Tibial artery (tissue), 4 donors: ENCODE measurements at regions not wholly inside any gene's neighbourhood (a gene's known extent, or its start where the extent isn't known, plus 50 kb on each side); places are given as distances from the start of the nearest gene placed in this dataset.
"Not testable (repeated sequence)": the region's sequence is repeated elsewhere in the genome, so short reads cannot be mapped to it uniquely, and the experiment has no call there.

Experiments
- DNase-seq, 2 donors: peaks; one replicate each; pipeline ENCODE4 v3.0.0-alpha.2; 2019
- H3K27ac ChIP-seq, 2 donors: fragments of 200-600 bp; sonication (generic) in 1 of 2; 1 replicate in 1 of 2; 2 replicates in 1 of 2; pipeline ENCODE4 v1.5.1; 2018 to 2019; ENCODE audit warnings: mild to moderate bottlenecking in 1 of 2
- H3K27me3 ChIP-seq, 2 donors: fragments of 200-600 bp; sonication (generic) in 1 of 2; one replicate each; pipeline versions ENCODE4 v1.5.1 to v1.6.0; 2016 to 2019
- H3K36me3 ChIP-seq, 3 donors: fragments of 200-600 bp; sonication (generic) in 2 of 3; one replicate each; pipeline ENCODE4 v1.5.1; 2016 to 2019; ENCODE audit warnings: mild to moderate bottlenecking in 2 of 3
- H3K4me1 ChIP-seq, 4 donors: fragments of 200-600 bp; sonication (generic) in 2 of 4; 1 replicate in 3 of 4; 2 replicates in 1 of 4; pipeline ENCODE4 v1.5.1; 2016 to 2019
- H3K4me3 ChIP-seq, 2 donors: fragments of 200-600 bp; sonication (generic) in 1 of 2; 1 replicate in 1 of 2; 2 replicates in 1 of 2; pipeline ENCODE4 v1.5.1; 2018 to 2019; ENCODE audit warnings: mild to moderate bottlenecking in 2 of 2
- H3K9me3 ChIP-seq, 3 donors: fragments of 200-600 bp; sonication (generic) in 1 of 3; one replicate each; pipeline ENCODE4 v1.5.1; 2016 to 2019
- intact Hi-C: fragments of 100-400 bp; cut with DNase I; formaldehyde crosslinking; loops from one replicate; pipeline ENCODE4 v1.15.0; 2023; ENCODE audit warnings: low total_unique reads
- TF ChIP-seq, protein P1 (sequence below), 2 experiments: fragments of 200-600 bp in 1 of 2; fragments of 450-650 bp in 1 of 2; IDR thresholded peaks; one replicate each; pipeline ENCODE4 v1.5.1; 2017 to 2019; ENCODE audit warnings: antibody characterized with exemption in 2 of 2, mild to moderate bottlenecking in 1 of 2, moderate library complexity in 1 of 2

DNA sequence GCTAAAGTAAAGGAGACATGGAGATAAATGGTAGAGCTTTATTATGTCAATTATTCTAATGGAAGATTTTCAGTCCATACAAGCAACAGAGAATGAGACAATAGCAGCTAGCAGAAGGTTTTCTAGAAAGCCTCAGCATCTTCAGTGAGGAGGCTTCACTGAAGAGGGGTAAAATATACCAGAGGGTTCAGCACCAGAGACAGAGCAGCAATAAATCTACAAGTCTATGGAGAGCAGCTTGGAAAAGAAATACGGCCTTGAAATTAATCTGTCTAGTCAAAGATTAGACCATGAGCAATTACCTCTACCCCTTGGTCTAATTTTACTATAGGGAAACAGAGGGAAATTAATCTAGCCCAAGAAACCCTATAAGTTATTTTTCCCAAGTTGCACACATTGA, 185.7 kb upstream of the CRIM1 start:
- intact Hi-C loops, result no loop called here
- H3K27me3 ChIP-seq, result no peaks in the 10 kb centered on the region
- no peaks in the 10 kb centered on the region for H3K4me1 ChIP-seq
- DNase-seq, result no peak
- H3K36me3 ChIP-seq, result no peaks in the 10 kb centered on the region
- H3K9me3 ChIP-seq, result no peaks in the 10 kb centered on the region
- H3K27ac ChIP-seq, result no peak overlapping the region
- H3K4me3 ChIP-seq, result no peak overlapping the region
- TF ChIP-seq, protein P1, sequence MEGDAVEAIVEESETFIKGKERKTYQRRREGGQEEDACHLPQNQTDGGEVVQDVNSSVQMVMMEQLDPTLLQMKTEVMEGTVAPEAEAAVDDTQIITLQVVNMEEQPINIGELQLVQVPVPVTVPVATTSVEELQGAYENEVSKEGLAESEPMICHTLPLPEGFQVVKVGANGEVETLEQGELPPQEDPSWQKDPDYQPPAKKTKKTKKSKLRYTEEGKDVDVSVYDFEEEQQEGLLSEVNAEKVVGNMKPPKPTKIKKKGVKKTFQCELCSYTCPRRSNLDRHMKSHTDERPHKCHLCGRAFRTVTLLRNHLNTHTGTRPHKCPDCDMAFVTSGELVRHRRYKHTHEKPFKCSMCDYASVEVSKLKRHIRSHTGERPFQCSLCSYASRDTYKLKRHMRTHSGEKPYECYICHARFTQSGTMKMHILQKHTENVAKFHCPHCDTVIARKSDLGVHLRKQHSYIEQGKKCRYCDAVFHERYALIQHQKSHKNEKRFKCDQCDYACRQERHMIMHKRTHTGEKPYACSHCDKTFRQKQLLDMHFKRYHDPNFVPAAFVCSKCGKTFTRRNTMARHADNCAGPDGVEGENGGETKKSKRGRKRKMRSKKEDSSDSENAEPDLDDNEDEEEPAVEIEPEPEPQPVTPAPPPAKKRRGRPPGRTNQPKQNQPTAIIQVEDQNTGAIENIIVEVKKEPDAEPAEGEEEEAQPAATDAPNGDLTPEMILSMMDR (IDR thresholded peaks at IDR 0.05), result no peak

DNA sequence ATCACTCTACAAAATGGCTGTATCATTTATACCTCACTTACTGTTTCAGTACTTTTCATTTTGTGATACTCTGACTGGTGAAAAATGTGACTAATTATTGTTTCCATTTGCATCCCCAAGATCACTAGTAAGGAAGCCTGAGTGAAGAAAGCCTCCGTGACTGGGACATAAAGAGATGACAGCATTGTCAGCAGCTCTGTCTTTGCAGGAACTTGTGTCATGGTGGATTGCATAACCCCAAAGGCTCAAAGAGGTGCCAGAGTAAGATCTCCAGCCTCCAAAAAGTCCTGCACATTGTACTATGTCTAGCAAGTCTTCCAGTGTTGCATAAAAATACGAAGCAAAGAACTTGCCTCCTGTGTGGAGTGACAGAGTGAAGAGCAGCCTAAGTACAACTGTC, 187.5 kb upstream of the CRIM1 start:
- Histone ChIP-seq H3K36me3 (no peaks in the 10 kb centered on the region), H3K4me1 (no peaks in the 10 kb centered on the region), H3K4me3 (no peak overlapping the region), H3K9me3 (no peaks in the 10 kb centered on the region), H3K27ac (no peak overlapping the region), H3K27me3 (peaks cover 0 to 3% of the 10 kb centered on the region in 2 donors)
- TF ChIP-seq, protein P1 (IDR thresholded peaks at IDR 0.05), result no peak
- intact Hi-C loops, result no loop called here
- DNase-seq, result no peak

DNA sequence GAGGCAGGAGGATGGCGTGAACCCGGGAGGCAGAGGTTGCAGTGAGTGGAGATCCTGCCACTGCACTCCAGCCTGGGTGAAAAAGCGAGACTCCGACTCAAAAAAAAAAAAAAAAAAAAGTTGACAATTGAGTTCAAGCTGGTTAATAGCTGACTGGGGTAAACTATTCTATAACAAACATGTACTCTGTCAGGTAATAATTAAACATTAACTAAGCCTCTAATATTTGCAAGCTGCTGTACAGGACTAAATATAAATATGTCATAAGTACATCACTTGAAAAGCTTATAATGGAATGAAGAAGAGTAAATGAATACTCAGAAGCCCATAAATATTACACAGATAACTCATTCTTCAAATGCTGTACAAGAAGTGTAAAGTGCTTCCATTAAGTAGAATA, 190.4 kb upstream of the CRIM1 start:
- H3K4me1 ChIP-seq, result no peaks in the 10 kb centered on the region
- H3K36me3 ChIP-seq, result no peaks in the 10 kb centered on the region
- intact Hi-C loops, result no loop called here
- no peak for DNase-seq
- peaks cover 0 to 3% of the 10 kb centered on the region in 2 donors for H3K27me3 ChIP-seq
- TF ChIP-seq, protein P1 (IDR thresholded peaks at IDR 0.05), result no peak
- no peak overlapping the region for H3K27ac ChIP-seq
- H3K4me3 ChIP-seq, result no peak overlapping the region
- H3K9me3 ChIP-seq, result no peaks in the 10 kb centered on the region

DNA sequence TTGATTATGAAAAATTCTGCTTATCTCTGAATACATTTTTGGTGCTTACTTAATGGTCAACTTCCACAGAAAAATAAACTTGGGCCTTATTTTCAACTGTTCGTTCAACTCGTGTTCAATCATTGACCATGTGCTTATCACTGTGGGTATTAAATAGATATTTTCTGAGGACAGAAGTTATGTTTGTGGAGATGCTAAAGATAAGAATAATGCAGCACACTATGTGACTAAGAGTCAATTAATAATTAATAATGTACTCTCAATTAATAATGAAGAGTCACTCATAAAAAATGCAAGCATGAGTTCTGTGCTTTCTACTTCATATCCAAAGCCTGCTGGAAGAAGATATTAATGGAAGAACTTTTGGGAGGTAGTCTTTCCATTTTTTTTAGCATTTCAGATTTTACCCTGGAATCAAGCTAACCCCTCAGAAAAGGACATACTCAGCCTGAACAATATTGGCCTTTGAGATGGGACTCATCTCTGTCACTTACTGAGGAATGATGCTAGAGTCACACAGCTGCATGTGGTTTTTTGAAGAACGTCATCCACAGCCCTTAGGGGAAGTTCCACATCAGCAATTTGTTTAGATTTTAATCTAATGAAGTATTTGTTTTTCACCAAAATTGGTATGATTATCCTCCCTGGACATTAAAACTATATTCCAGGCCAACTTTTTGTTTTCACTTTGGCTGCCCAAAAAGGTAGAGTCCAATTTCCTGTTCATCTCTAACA, 191.9 kb upstream of the CRIM1 start:
- intact Hi-C loops, result no loop called here
- Histone ChIP-seq H3K27ac (no peak overlapping the region), H3K27me3 (peaks cover 0 to 3% of the 10 kb centered on the region in 2 donors), H3K36me3 (no peaks in the 10 kb centered on the region), H3K4me3 (no peak overlapping the region), H3K9me3 (no peaks in the 10 kb centered on the region), H3K4me1 (no peaks in the 10 kb centered on the region)
- TF ChIP-seq, protein P1 (IDR thresholded peaks at IDR 0.05), result no peak
- DNase-seq, result no peak

DNA sequence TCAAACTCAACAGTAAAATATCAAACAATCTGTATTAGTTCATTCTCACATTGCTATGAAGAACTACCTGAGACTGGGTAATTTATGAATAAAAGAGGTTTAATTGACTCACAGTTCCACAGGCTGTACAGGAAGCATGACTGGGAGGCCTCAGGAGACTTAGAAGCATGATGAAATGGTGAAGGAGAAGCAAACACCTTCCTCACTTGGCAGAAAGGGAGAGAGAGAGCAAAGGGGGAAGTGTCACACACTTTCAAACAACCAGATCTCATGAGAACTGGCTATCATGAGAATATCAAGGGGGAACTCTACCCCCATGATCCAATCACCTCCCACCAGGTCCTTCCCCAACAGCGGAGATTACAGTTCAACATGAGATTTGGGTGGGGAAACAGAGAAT, 198.5 kb upstream of the CRIM1 start:
- H3K4me1 ChIP-seq, H3K4me3 ChIP-seq, intact Hi-C loops, H3K27ac ChIP-seq, H3K27me3 ChIP-seq, H3K36me3 ChIP-seq, H3K9me3 ChIP-seq, DNase-seq: not testable (repeated sequence)

DNA sequence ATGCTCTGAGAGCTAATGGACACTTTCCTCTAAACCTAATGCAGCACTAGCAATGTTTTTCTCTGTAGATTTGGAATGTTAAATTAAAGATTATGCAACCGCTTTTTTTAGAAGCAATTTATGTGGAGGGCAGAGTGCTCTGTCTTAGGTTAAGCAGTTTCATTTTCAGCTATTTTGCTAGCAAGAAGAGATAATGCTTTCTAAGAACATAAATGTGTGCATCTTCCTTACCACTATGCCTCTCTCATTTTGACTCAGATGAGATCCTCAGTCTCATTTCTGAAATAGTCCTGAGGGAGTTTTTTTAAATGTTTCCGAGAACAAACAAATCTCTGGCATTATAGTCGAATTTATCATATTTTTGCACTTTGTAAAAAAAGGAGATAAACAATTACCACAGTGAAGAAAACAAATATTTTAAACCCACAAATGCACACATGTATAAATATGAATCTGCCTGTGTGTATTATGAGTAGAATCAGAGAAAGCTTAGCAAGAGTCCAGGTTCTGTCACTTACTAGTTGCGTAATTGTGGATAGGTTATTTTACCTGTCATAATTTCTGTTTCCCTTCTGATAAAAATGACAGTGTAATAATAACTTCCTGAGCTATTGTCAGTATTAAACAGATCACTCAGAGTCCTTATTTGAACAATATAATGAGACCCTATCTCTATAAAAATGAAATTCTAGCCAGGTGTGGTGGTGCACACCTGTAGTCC, 207.7 kb upstream of the CRIM1 start:
- no peak for DNase-seq
- no peak overlapping the region for H3K4me3 ChIP-seq
- no peaks in the 10 kb centered on the region for H3K9me3 ChIP-seq
- H3K27me3 ChIP-seq, result no peaks in the 10 kb centered on the region
- H3K27ac ChIP-seq, result no peak overlapping the region
- intact Hi-C loops, result no loop called here
- no peaks in the 10 kb centered on the region for H3K4me1 ChIP-seq
- H3K36me3 ChIP-seq, result no peaks in the 10 kb centered on the region
- TF ChIP-seq, protein P1 (IDR thresholded peaks at IDR 0.05), result no peak
